ENCODE measurements at regions not wholly inside any gene's neighbourhood (a gene's known extent, or its start where the extent isn't known, plus 50 kb on each side); places are given as distances from the start of the nearest gene placed in this dataset.

GRCh38 chr7:3133811-3134385 lies 90.2 kb upstream of the CARD11 start:
- H3K9ac ChIP-seq = no peak overlapping the region
- TF ChIP-seq TCF12 (IDR thresholded peaks at IDR 0.05) = no peak
- no peaks in the 10 kb centered on the region for H3K27me3 ChIP-seq (ENCODE audit: insufficient read depth)
- H3K79me2 ChIP-seq (ENCODE audit: insufficient read depth) = no peaks in the 10 kb centered on the region
- no peaks in the 10 kb centered on the region for H3K4me1 ChIP-seq (ENCODE audit: control insufficient read depth in 1 of 2, insufficient read depth in 2 of 2, low read depth in 1 of 2, low read length in 1 of 2)
- no peaks in the 10 kb centered on the region for H3F3A ChIP-seq (replicated peaks; ENCODE audit: insufficient read depth)
- H3K4me2 ChIP-seq = no peak overlapping the region
- no peaks in the 10 kb centered on the region for H3K36me3 ChIP-seq (replicated peaks in 1 of 2; ENCODE audit: control insufficient read depth in 1 of 2, insufficient read depth in 2 of 2, low read length in 1 of 2)
- no peaks in the 10 kb centered on the region; the same call in 1 of the 2 replicates for H3K9me3 ChIP-seq
- 35% methylated on average over 8 of the region's 8 CpGs for WGBS (ENCODE audit: low lambda C conversion rate)
- POLR2A ChIA-PET = no interaction called here
- no peak overlapping the region for H3K27ac ChIP-seq (ENCODE audit: low read depth in 2 of 2, low read length in 1 of 2)
- DNase-seq = no peak
- H3K9me2 ChIP-seq = no peaks in the 10 kb centered on the region
- H2AFZ ChIP-seq (ENCODE audit: low read depth) = no peak overlapping the region
- no peaks in the 10 kb centered on the region for H4K20me1 ChIP-seq (ENCODE audit: insufficient read depth)
- CTCF ChIA-PET = interaction anchor here (1.3 to 1.8 kb wide), 2 partner anchors 21 to 55 kb away, joined by 3 to 6 read pairs; no protein-coding TSS in a partner anchor
- no peak overlapping the region for H3K4me3 ChIP-seq (ENCODE audit: low read depth in 2 of 2, low read length in 1 of 2)

- Histone ChIP-seq H3K4me3 (ENCODE audit: low read depth in 2 of 2, low read length in 1 of 2) (no peak overlapping the region), H2AFZ (ENCODE audit: low read depth) (no peak overlapping the region), H3K4me1 (ENCODE audit: control insufficient read depth in 1 of 2, insufficient read depth in 2 of 2, low read depth in 1 of 2, low read length in 1 of 2) (no peaks in the 10 kb centered on the region), H3K27me3 (ENCODE audit: insufficient read depth) (no peaks in the 10 kb centered on the region), H3K36me3 (replicated peaks in 1 of 2; ENCODE audit: control insufficient read depth in 1 of 2, insufficient read depth in 2 of 2, low read length in 1 of 2) (no peaks in the 10 kb centered on the region), H3K79me2 (ENCODE audit: insufficient read depth) (no peaks in the 10 kb centered on the region), H3K9me3 (no peaks in the 10 kb centered on the region; the same call in 1 of the 2 replicates), H3K9me2 (no peaks in the 10 kb centered on the region), H3K27ac (ENCODE audit: low read depth in 2 of 2, low read length in 1 of 2) (no peak overlapping the region), H3F3A (replicated peaks; ENCODE audit: insufficient read depth) (no peaks in the 10 kb centered on the region), H3K9ac (no peak overlapping the region), H4K20me1 (ENCODE audit: insufficient read depth) (no peaks in the 10 kb centered on the region), H3K4me2 (no peak overlapping the region)
- TF ChIP-seq SIN3A (IDR thresholded peaks at IDR 0.05; ENCODE audit: borderline replicate concordance, low read depth, low read length) (no peak), TAF1 (IDR thresholded peaks at IDR 0.05; ENCODE audit: borderline replicate concordance, low read depth, low read length) (no peak), MAX (IDR thresholded peaks at IDR 0.05; ENCODE audit: low read depth) (no peak), NFIC (IDR thresholded peaks at IDR 0.05; ENCODE audit: borderline replicate concordance) (no peak), SMC3 (IDR thresholded peaks at IDR 0.05; ENCODE audit: low read depth, low read length) (no peak), IRF3 (IDR thresholded peaks at IDR 0.05; ENCODE audit: low read depth, low read length) (no peak), PBX3 (IDR thresholded peaks at IDR 0.05) (no peak), USF2 (IDR thresholded peaks at IDR 0.05; ENCODE audit: borderline replicate concordance, low read depth, low read length) (no peak), RFX5 (IDR thresholded peaks at IDR 0.05; ENCODE audit: low read length) (no peak), USF1 (IDR thresholded peaks at IDR 0.05; ENCODE audit: borderline replicate concordance, low read depth) (no peak)
- WGBS (ENCODE audit: low lambda C conversion rate) = 48% methylated on average over 6 of the region's 6 CpGs
- ChIA-PET CTCF (interaction anchor here (1.2 to 1.8 kb wide), 3 partner anchors 14 to 56 kb away, joined by 3 to 6 read pairs (median 4); no protein-coding TSS in a partner anchor), POLR2A (no interaction called here)
- no peak for DNase-seq
These were observed 91.1 kb upstream of the CARD11 start for GRCh38 chr7:3134745-3135144.
